ENCODE measurements at regions not wholly inside any gene's neighbourhood (a gene's known extent, or its start where the extent isn't known, plus 50 kb on each side); places are given as distances from the start of the nearest gene placed in this dataset.

DNA sequence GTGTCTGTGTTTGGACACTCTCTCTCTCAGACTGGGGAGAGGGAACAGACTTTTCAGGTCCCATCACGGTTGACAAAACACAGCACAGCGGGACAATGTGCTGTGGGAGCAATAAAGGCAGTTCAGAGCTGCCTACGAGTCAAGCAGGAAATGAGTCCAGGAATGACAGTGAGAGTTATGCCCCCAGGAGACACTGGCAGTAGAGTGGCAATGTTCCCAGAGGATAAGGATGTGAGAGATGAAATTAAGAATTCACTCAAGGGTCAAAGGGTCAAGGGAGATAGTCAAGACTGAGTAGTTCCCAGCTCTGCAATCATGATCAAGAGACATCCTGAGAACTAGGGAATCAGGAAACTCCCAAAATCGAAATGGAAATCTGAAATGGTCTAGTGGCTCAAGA lies 156.1 kb downstream of the LURAP1L start:
- TF ChIP-seq, protein P1, sequence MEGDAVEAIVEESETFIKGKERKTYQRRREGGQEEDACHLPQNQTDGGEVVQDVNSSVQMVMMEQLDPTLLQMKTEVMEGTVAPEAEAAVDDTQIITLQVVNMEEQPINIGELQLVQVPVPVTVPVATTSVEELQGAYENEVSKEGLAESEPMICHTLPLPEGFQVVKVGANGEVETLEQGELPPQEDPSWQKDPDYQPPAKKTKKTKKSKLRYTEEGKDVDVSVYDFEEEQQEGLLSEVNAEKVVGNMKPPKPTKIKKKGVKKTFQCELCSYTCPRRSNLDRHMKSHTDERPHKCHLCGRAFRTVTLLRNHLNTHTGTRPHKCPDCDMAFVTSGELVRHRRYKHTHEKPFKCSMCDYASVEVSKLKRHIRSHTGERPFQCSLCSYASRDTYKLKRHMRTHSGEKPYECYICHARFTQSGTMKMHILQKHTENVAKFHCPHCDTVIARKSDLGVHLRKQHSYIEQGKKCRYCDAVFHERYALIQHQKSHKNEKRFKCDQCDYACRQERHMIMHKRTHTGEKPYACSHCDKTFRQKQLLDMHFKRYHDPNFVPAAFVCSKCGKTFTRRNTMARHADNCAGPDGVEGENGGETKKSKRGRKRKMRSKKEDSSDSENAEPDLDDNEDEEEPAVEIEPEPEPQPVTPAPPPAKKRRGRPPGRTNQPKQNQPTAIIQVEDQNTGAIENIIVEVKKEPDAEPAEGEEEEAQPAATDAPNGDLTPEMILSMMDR (IDR thresholded peaks at IDR 0.05 in 8 of 11, conservative IDR thresholded peaks at IDR 0.05 in 3 of 11): no peak
- no peak for TF ChIP-seq POLR2AphosphoS5 (IDR thresholded peaks at IDR 0.05)
